Stimulated activated CD8-positive, alpha-beta memory T cell treated with anti-CD3 and anti-CD28 coated beads, Interleukin-15, amount 100 ng/mL, for 1 hour (primary cell): ENCODE measurements at regions not wholly inside any gene's neighbourhood (a gene's known extent, or its start where the extent isn't known, plus 50 kb on each side); places are given as distances from the start of the nearest gene placed in this dataset.

ENCODE experiments used
- DNase-seq: peaks from one replicate; pipeline ENCODE4 v3.0.0-alpha.2; 2020; ENCODE audit warnings: low read depth

GRCh38 chr14:100955201-100955600 is 51.7 kb upstream of the RTL1 start:
- DNase-seq, result no peak

GRCh38 chr14:100962494-100962893 is 59.0 kb upstream of the RTL1 start:
- DNase-seq, result no peak

GRCh38 chr14:100965296-100965695 is 61.8 kb upstream of the RTL1 start:
- DNase-seq, result no peak

GRCh38 chr14:100967178-100967577 is 63.7 kb upstream of the RTL1 start:
- no peak for DNase-seq

GRCh38 chr14:100967930-100968329 is 64.4 kb upstream of the RTL1 start:
- DNase-seq, result no peak

GRCh38 chr14:100972118-100972897 is 68.8 kb upstream of the RTL1 start:
- no peak for DNase-seq

GRCh38 chr14:100975671-100976070 is 72.1 kb upstream of the RTL1 start:
- no peak for DNase-seq

GRCh38 chr14:100979079-100979478 is 75.6 kb upstream of the RTL1 start:
- no peak for DNase-seq

- DNase-seq, result no peak
Measured at GRCh38 chr14:100979780-100980179, 76.3 kb upstream of the RTL1 start.

GRCh38 chr14:100980823-100981222 is 77.3 kb upstream of the RTL1 start:
- no peak for DNase-seq

GRCh38 chr14:100981809-100982208 is 78.3 kb upstream of the RTL1 start:
- no peak for DNase-seq

GRCh38 chr14:100982353-100982752 is 78.8 kb upstream of the RTL1 start:
- no peak for DNase-seq

- no peak for DNase-seq
Measured at GRCh38 chr14:100982762-100983161, 79.2 kb upstream of the RTL1 start.

GRCh38 chr14:100983710-100984109 is 80.2 kb upstream of the RTL1 start:
- no peak for DNase-seq

GRCh38 chr14:100988011-100988410 is 84.5 kb upstream of the RTL1 start:
- DNase-seq, result no peak

- DNase-seq, result no peak
Measured at GRCh38 chr14:100988411-100988900, 84.9 kb upstream of the RTL1 start.

GRCh38 chr14:100988956-100989355 is 85.4 kb upstream of the RTL1 start:
- DNase-seq, result no peak

GRCh38 chr14:100989924-100990323 is 86.4 kb upstream of the RTL1 start:
- DNase-seq, result no peak

- DNase-seq, result no peak
Measured at GRCh38 chr14:100994082-100994481, 90.6 kb upstream of the RTL1 start.

- DNase-seq, result no peak
Measured at GRCh38 chr14:100994756-100995330, 91.3 kb upstream of the RTL1 start.

GRCh38 chr14:101000711-101001250 is 97.3 kb upstream of the RTL1 start:
- DNase-seq, result no peak

GRCh38 chr14:101001311-101002069 is 98.0 kb upstream of the RTL1 start:
- DNase-seq, result no peak

GRCh38 chr14:101002738-101003137 is 99.2 kb upstream of the RTL1 start:
- no peak for DNase-seq
